ENCODE measurements at regions not wholly inside any gene's neighbourhood (a gene's known extent, or its start where the extent isn't known, plus 50 kb on each side); places are given as distances from the start of the nearest gene placed in this dataset.

GRCh38 chr12:78764913-78765312 is 99.7 kb upstream of the SYT1 start:
- no peak for TF ChIP-seq EZH2 (IDR thresholded peaks at IDR 0.05; ENCODE audit: borderline replicate concordance, low read length)
- TF ChIP-seq, protein P1, sequence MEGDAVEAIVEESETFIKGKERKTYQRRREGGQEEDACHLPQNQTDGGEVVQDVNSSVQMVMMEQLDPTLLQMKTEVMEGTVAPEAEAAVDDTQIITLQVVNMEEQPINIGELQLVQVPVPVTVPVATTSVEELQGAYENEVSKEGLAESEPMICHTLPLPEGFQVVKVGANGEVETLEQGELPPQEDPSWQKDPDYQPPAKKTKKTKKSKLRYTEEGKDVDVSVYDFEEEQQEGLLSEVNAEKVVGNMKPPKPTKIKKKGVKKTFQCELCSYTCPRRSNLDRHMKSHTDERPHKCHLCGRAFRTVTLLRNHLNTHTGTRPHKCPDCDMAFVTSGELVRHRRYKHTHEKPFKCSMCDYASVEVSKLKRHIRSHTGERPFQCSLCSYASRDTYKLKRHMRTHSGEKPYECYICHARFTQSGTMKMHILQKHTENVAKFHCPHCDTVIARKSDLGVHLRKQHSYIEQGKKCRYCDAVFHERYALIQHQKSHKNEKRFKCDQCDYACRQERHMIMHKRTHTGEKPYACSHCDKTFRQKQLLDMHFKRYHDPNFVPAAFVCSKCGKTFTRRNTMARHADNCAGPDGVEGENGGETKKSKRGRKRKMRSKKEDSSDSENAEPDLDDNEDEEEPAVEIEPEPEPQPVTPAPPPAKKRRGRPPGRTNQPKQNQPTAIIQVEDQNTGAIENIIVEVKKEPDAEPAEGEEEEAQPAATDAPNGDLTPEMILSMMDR (conservative IDR thresholded peaks at IDR 0.05 in 1 of 2, IDR thresholded peaks at IDR 0.05 in 1 of 2; ENCODE audit: extremely low read depth in 1 of 2, insufficient read depth in 1 of 2, low read depth in 1 of 2, low read length in 2 of 2), result no peak

All from mammary epithelial cell (primary cell).